ENCODE measurements at regions not wholly inside any gene's neighbourhood (a gene's known extent, or its start where the extent isn't known, plus 50 kb on each side); places are given as distances from the start of the nearest gene placed in this dataset.

GRCh38 chr13:106373989-106374572 lies 161.4 kb downstream of the EFNB2 start:
- TF ChIP-seq RAD21 (IDR thresholded peaks at IDR 0.05; ENCODE audit: low read length) (no peak), POLR2A (IDR thresholded peaks at IDR 0.05; ENCODE audit: low read depth, low read length) (no peak), RCOR1 (IDR thresholded peaks at IDR 0.05; ENCODE audit: insufficient replicate concordance, low read length) (no peak), USF2 (IDR thresholded peaks at IDR 0.05; ENCODE audit: low read depth, low read length) (peak; percentile 14; the same call in 1 of the 2 replicates), MXI1 (IDR thresholded peaks at IDR 0.05; ENCODE audit: borderline replicate concordance, low read depth, low read length) (no peak), RFX5 (IDR thresholded peaks at IDR 0.05; ENCODE audit: low read depth, low read length) (no peak), BHLHE40 (IDR thresholded peaks at IDR 0.05; ENCODE audit: low read depth, low read length) (no peak), MAFK (IDR thresholded peaks at IDR 0.05; ENCODE audit: low read depth, low read length) (no peak), CEBPB (IDR thresholded peaks at IDR 0.05; ENCODE audit: low read depth, low read length) (peak; percentile 93), SMC3 (IDR thresholded peaks at IDR 0.05; ENCODE audit: low read depth, low read length) (no peak), FOS (IDR thresholded peaks at IDR 0.05; ENCODE audit: low read depth, low read length) (no peak), CHD1 (IDR thresholded peaks at IDR 0.05; ENCODE audit: low read depth, low read length) (no peak)
- TF ChIP-seq, protein P1, sequence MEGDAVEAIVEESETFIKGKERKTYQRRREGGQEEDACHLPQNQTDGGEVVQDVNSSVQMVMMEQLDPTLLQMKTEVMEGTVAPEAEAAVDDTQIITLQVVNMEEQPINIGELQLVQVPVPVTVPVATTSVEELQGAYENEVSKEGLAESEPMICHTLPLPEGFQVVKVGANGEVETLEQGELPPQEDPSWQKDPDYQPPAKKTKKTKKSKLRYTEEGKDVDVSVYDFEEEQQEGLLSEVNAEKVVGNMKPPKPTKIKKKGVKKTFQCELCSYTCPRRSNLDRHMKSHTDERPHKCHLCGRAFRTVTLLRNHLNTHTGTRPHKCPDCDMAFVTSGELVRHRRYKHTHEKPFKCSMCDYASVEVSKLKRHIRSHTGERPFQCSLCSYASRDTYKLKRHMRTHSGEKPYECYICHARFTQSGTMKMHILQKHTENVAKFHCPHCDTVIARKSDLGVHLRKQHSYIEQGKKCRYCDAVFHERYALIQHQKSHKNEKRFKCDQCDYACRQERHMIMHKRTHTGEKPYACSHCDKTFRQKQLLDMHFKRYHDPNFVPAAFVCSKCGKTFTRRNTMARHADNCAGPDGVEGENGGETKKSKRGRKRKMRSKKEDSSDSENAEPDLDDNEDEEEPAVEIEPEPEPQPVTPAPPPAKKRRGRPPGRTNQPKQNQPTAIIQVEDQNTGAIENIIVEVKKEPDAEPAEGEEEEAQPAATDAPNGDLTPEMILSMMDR (conservative IDR thresholded peaks at IDR 0.05; ENCODE audit: low read depth, low read length), result no peak
- TF ChIP-seq, protein P2, sequence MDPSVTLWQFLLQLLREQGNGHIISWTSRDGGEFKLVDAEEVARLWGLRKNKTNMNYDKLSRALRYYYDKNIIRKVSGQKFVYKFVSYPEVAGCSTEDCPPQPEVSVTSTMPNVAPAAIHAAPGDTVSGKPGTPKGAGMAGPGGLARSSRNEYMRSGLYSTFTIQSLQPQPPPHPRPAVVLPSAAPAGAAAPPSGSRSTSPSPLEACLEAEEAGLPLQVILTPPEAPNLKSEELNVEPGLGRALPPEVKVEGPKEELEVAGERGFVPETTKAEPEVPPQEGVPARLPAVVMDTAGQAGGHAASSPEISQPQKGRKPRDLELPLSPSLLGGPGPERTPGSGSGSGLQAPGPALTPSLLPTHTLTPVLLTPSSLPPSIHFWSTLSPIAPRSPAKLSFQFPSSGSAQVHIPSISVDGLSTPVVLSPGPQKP (IDR thresholded peaks at IDR 0.05; ENCODE audit: borderline replicate concordance, low read depth, low read length), result no peak

All from IMR-90 (cell line).